HEK293 (cell line): ENCODE measurements at regions not wholly inside any gene's neighbourhood (a gene's known extent, or its start where the extent isn't known, plus 50 kb on each side); places are given as distances from the start of the nearest gene placed in this dataset.
A peak's percentile ranks its signal among the peaks of the same experiment; 100 is the strongest.

Experiments used
- AEBP2 ChIP-seq: fragments of 450-650 bp; formaldehyde crosslinking; IDR thresholded peaks from 2 replicates; pipeline ENCODE4 v1.5.1; 2016; ENCODE audit warnings: missing biosample characterization, missing genetic modification characterization, borderline replicate concordance
- CTCF ChIP-seq: fragments of 450-650 bp; formaldehyde crosslinking; IDR thresholded peaks from 2 replicates; pipeline ENCODE4 v1.5.1; 2016; ENCODE audit warnings: missing biosample characterization, missing genetic modification characterization
- FEZF1 ChIP-seq: fragments of 450-650 bp; formaldehyde crosslinking; IDR thresholded peaks from 2 replicates; pipeline ENCODE4 v1.5.1; 2016; ENCODE audit warnings: missing biosample characterization, missing genetic modification characterization
- GLIS2 ChIP-seq: fragments of 450-650 bp; formaldehyde crosslinking; IDR thresholded peaks from 2 replicates; pipeline ENCODE4 v1.5.1; 2016; ENCODE audit warnings: missing biosample characterization, missing genetic modification characterization
- KLF17 ChIP-seq: fragments of 450-650 bp; formaldehyde crosslinking; IDR thresholded peaks from 2 replicates; pipeline ENCODE4 v1.5.1; 2016; ENCODE audit warnings: missing biosample characterization, missing genetic modification characterization
- MYNN ChIP-seq: fragments of 450-650 bp; formaldehyde crosslinking; IDR thresholded peaks from 2 replicates; pipeline ENCODE4 v1.5.1; 2016; ENCODE audit warnings: missing biosample characterization, missing genetic modification characterization, borderline replicate concordance
- TCF7L2 ChIP-seq: IDR thresholded peaks from 2 replicates; pipeline ENCODE4 v1.6.1; 2011; ENCODE audit warnings: low read depth, mild to moderate bottlenecking, inconsistent platforms, low read length, moderate library complexity, borderline replicate concordance
- ZBTB10 ChIP-seq: fragments of 450-650 bp; formaldehyde crosslinking; IDR thresholded peaks from 2 replicates; pipeline ENCODE4 v1.5.1; 2016; ENCODE audit warnings: missing biosample characterization, missing genetic modification characterization
- ZEB2 ChIP-seq: fragments of 450-650 bp; formaldehyde crosslinking; IDR thresholded peaks from 2 replicates; pipeline ENCODE4 v1.5.1; 2016; ENCODE audit warnings: missing biosample characterization, missing genetic modification characterization
- ZNF10 ChIP-seq: fragments of 450-650 bp; formaldehyde crosslinking; IDR thresholded peaks from 2 replicates; pipeline ENCODE4 v1.5.1; 2017; ENCODE audit warnings: missing biosample characterization, missing genetic modification characterization
- ZNF174 ChIP-seq: fragments of 450-650 bp; formaldehyde crosslinking; IDR thresholded peaks from 2 replicates; pipeline ENCODE4 v1.5.0; 2017; ENCODE audit warnings: missing biosample characterization, mild to moderate bottlenecking, missing genetic modification characterization
- ZNF2 ChIP-seq: fragments of 450-650 bp; formaldehyde crosslinking; IDR thresholded peaks from 2 replicates; pipeline ENCODE4 v1.5.1; 2016; ENCODE audit warnings: missing biosample characterization, missing genetic modification characterization
- ZNF221 ChIP-seq: fragments of 450-650 bp; formaldehyde crosslinking; IDR thresholded peaks from 2 replicates; pipeline ENCODE4 v1.5.1; 2017; ENCODE audit warnings: missing biosample characterization, missing genetic modification characterization, borderline replicate concordance
- ZNF248 ChIP-seq: fragments of 450-650 bp; formaldehyde crosslinking; IDR thresholded peaks from 2 replicates; pipeline ENCODE4 v1.5.1; 2017; ENCODE audit warnings: missing biosample characterization, missing genetic modification characterization
- ZNF341 ChIP-seq: fragments of 450-650 bp; formaldehyde crosslinking; IDR thresholded peaks from 2 replicates; pipeline ENCODE4; 2016; ENCODE audit warnings: low read depth, missing biosample characterization, missing genetic modification characterization
- ZNF362 ChIP-seq: fragments of 450-650 bp; formaldehyde crosslinking; IDR thresholded peaks from 2 replicates; pipeline ENCODE4 v1.5.1; 2016; ENCODE audit warnings: missing biosample characterization, missing genetic modification characterization
- ZNF518A ChIP-seq: fragments of 450-650 bp; formaldehyde crosslinking; conservative IDR thresholded peaks from 2 replicates; pipeline ENCODE4 v1.5.1; 2016; ENCODE audit warnings: low read depth, missing biosample characterization, missing genetic modification characterization
- ZNF548 ChIP-seq: fragments of 450-650 bp; formaldehyde crosslinking; IDR thresholded peaks from 2 replicates; pipeline ENCODE4 v1.5.1; 2016; ENCODE audit warnings: missing biosample characterization, missing genetic modification characterization
- ZNF610 ChIP-seq: fragments of 450-650 bp; formaldehyde crosslinking; IDR thresholded peaks from 2 replicates; pipeline ENCODE4 v1.5.1; 2016; ENCODE audit warnings: missing biosample characterization, missing genetic modification characterization, borderline replicate concordance
- ZNF670 ChIP-seq: fragments of 450-650 bp; formaldehyde crosslinking; IDR thresholded peaks from 2 replicates; pipeline ENCODE4 v1.5.1; 2016; ENCODE audit warnings: missing biosample characterization, missing genetic modification characterization, low read depth
- ZNF76 ChIP-seq: fragments of 450-650 bp; formaldehyde crosslinking; IDR thresholded peaks from 2 replicates; pipeline ENCODE4; 2016; ENCODE audit warnings: low read depth, missing biosample characterization, missing genetic modification characterization, borderline replicate concordance

- no peak for TF ChIP-seq ZNF362 (tag by site-specific recombination)
- TF ChIP-seq ZNF341 (tag by site-specific recombination), result no peak
- TF ChIP-seq AEBP2, result no peak
- no peak for TF ChIP-seq ZNF248 (tag by site-specific recombination)
- TF ChIP-seq FEZF1 (tag by site-specific recombination), result peak; percentile 50; the same call in 1 of the 2 replicates
- TF ChIP-seq ZNF76 (tag by site-specific recombination), result no peak
- no peak for TF ChIP-seq GLIS2 (tag by site-specific recombination)
- TF ChIP-seq ZNF221 (tag by site-specific recombination), result no peak
- no peak for TF ChIP-seq MYNN
- TF ChIP-seq ZEB2 (tag by site-specific recombination), result peak; percentile 65; the same call in 1 of the 2 replicates
- no peak for TF ChIP-seq TCF7L2
- TF ChIP-seq ZNF10 (tag by site-specific recombination), result no peak
- TF ChIP-seq ZNF610, result no peak
- TF ChIP-seq ZNF670 (tag by site-specific recombination), result no peak
- peak; percentile 39; the same call in 1 of the 2 replicates for TF ChIP-seq ZNF2 (tag by site-specific recombination)
- TF ChIP-seq CTCF (tag by site-specific recombination), result no peak
- no peak for TF ChIP-seq ZBTB10
- 0 out of 2 replicates have a peak, but pooled peaks have one; percentile 14 for TF ChIP-seq ZNF518A
- TF ChIP-seq ZNF174 (tag by site-specific recombination), result no peak
- no peak for TF ChIP-seq KLF17 (tag by site-specific recombination)
- TF ChIP-seq ZNF548 (tag by site-specific recombination), result no peak
These were observed 159.6 kb upstream of the ANK2 start (continued) for GRCh38 chr4:112889619-112890527.
